K562 (cell line): ENCODE measurements at regions not wholly inside any gene's neighbourhood (a gene's known extent, or its start where the extent isn't known, plus 50 kb on each side); places are given as distances from the start of the nearest gene placed in this dataset.

Experiments
- ATAC-seq: fragments of 200-7000 bp; cut with Tn5 transposase; 3 replicates; pipeline ENCODE4 v1.9.1; 2020; ENCODE audit warnings: moderate library complexity
- BruUV-seq: library from RNA; stranded (reverse); fragments of 400-500 nt; replicated peaks from 2 replicates; lab custom pipeline; 2021; lab: Mats Ljungman, UMichigan
- CTCF ChIA-PET: fragments of 300-600 bp; formaldehyde crosslinking; extraction: SDS; loops from one replicate; lab custom pipeline; 2021; ENCODE audit warnings: low intra/inter-chr PET ratio; lab: Yijun Ruan, JAX
- POLR2A ChIA-PET: fragments of 300-600, 350-650 bp; sonication (Branson Sonifier 250); formaldehyde crosslinking; extraction: SDS; loops from one replicate; lab custom pipeline; 2021; ENCODE audit warnings: antibody characterized with exemption, inconsistent platforms; lab: Yijun Ruan, JAX
- DNase-seq, 4 experiments: peaks; one replicate each; pipeline versions ENCODE4 v3.0.0 to v3.0.0-alpha.2; 2011 to 2018; ENCODE audit warnings: low spot score in 3 of 4, mixed read lengths in 3 of 4; ENCODE audit errors: extremely low read depth in 1 of 4
- FAIRE-seq: peaks from 2 replicates; lab custom pipeline; 2011; peaks lifted over from hg19 to GRCh38; lab: Jason Lieb, UNC
- H2AFZ ChIP-seq: 2 replicates; pipeline ENCODE4 v1.6.0; 2011; ENCODE audit warnings: low read depth, low read length, control low read depth, inconsistent platforms
- H3K27ac ChIP-seq: fragments of 200-600 bp; 3 replicates; pipeline ENCODE4 v1.8.0; 2011; ENCODE audit warnings: low read depth, mild to moderate bottlenecking, control low read depth, inconsistent platforms, low read length, moderate library complexity, mixed read lengths; ENCODE audit errors: extremely low read depth
- H3K27me3 ChIP-seq, 2 experiments: fragments of 300-600 bp in 1 of 2; 2 replicates in 1 of 2; 3 replicates in 1 of 2; pipeline versions ENCODE4 v1.6.0 to v1.8.0; 2011; ENCODE audit warnings: inconsistent platforms in 2 of 2, low read length in 2 of 2, mild to moderate bottlenecking in 1 of 2, mixed read lengths in 1 of 2, moderate library complexity in 1 of 2; ENCODE audit not compliant: control insufficient read depth in 2 of 2, insufficient read depth in 2 of 2
- H3K36me3 ChIP-seq: fragments of 300-600 bp; 3 replicates; pipeline ENCODE4 v1.8.0; 2011; ENCODE audit warnings: mild to moderate bottlenecking, low read length, inconsistent platforms; ENCODE audit not compliant: control insufficient read depth, insufficient read depth
- H3K4me1 ChIP-seq, 2 experiments: fragments of 200-600 bp in 1 of 2; replicated peaks in 1 of 2; 2 replicates in 1 of 2; 3 replicates in 1 of 2; pipeline versions ENCODE4 v1.5.1 to v1.8.0; 2011; ENCODE audit warnings: inconsistent platforms in 2 of 2, low read length in 2 of 2, mild to moderate bottlenecking in 1 of 2, mixed read lengths in 1 of 2, moderate library complexity in 1 of 2; ENCODE audit not compliant: control insufficient read depth in 2 of 2, insufficient read depth in 2 of 2
- H3K4me2 ChIP-seq: 2 replicates; pipeline ENCODE4 v1.6.1; 2011; ENCODE audit warnings: low read length, control low read depth, inconsistent platforms, mixed read lengths; ENCODE audit not compliant: insufficient read depth
- H3K4me3 ChIP-seq: fragments of 200-600 bp; sonication (generic), shearing (Covaris generic); 2 replicates; pipeline ENCODE4 v1.5.1; 2016; ENCODE audit warnings: control low read depth, inconsistent platforms
- H3K79me2 ChIP-seq: fragments of 200-600 bp; 3 replicates; pipeline ENCODE4 v1.8.0; 2011; ENCODE audit warnings: low read length, inconsistent platforms; ENCODE audit not compliant: control insufficient read depth, insufficient read depth
- H3K9ac ChIP-seq, 2 experiments: 2 replicates each; pipeline versions ENCODE4 v1.6.0 to v1.6.1; 2011; ENCODE audit warnings: low read depth in 2 of 2, low read length in 2 of 2, control low read depth in 1 of 2, inconsistent platforms in 1 of 2, mild to moderate bottlenecking in 1 of 2, mixed read lengths in 1 of 2; ENCODE audit not compliant: insufficient read depth in 1 of 2
- H3K9me1 ChIP-seq: one replicate; pipeline ENCODE4 v1.6.0; 2011; ENCODE audit warnings: inconsistent platforms, mild to moderate bottlenecking, low read length, moderate library complexity; ENCODE audit not compliant: control insufficient read depth, insufficient read depth
- H3K9me3 ChIP-seq: replicated peaks from 2 replicates; pipeline ENCODE4 v1.5.1; 2011; ENCODE audit warnings: low read depth, low read length, inconsistent platforms; ENCODE audit not compliant: control insufficient read depth, insufficient read depth
- H4K20me1 ChIP-seq: replicated peaks from 2 replicates; pipeline ENCODE4 v1.6.1; 2011; ENCODE audit warnings: low read length, inconsistent platforms, mixed read lengths; ENCODE audit not compliant: control insufficient read depth, insufficient read depth
- C11orf30 ChIP-seq: fragments of 450-650 bp; IDR thresholded peaks from 2 replicates; pipeline ENCODE4 v1.6.1; 2016; ENCODE audit warnings: low read depth, mild to moderate bottlenecking
- E2F3 ChIP-seq: fragments of 250-450 bp; sonication (Bioruptor Pico); IDR thresholded peaks from 2 replicates; pipeline ENCODE4 v1.4.0; 2020; ENCODE audit warnings: mild to moderate bottlenecking
- KLF6 ChIP-seq: fragments of 250-450 bp; sonication (Bioruptor Pico); IDR thresholded peaks from 2 replicates; pipeline ENCODE4 v1.4.0; 2020; ENCODE audit warnings: mild to moderate bottlenecking, moderate library complexity, borderline replicate concordance
- LCOR ChIP-seq: sonication (generic); formaldehyde crosslinking; IDR thresholded peaks from 2 replicates; pipeline ENCODE4 v1.8.0; 2022; ENCODE audit warnings: mild to moderate bottlenecking, missing genetic modification reagents
- PCBP2 ChIP-seq: fragments of 200-400 bp; formaldehyde crosslinking; IDR thresholded peaks from 2 replicates; pipeline ENCODE4 v1.6.1; 2018; ENCODE audit warnings: low read length, low read depth, mild to moderate bottlenecking, moderate library complexity; ENCODE audit not compliant: poor library complexity, severe bottlenecking
- SIN3B ChIP-seq: fragments of 450-650 bp; IDR thresholded peaks from 2 replicates; pipeline ENCODE4 v1.6.1; 2017; ENCODE audit warnings: low read depth, mild to moderate bottlenecking, moderate library complexity
- ZNF445 ChIP-seq: fragments of 250-450 bp; sonication (Bioruptor Pico); IDR thresholded peaks from 2 replicates; pipeline ENCODE4 v1.4.0; 2020; ENCODE audit warnings: low read depth, mild to moderate bottlenecking, moderate library complexity
- ZNF764 ChIP-seq: fragments of 250-450 bp; sonication (Bioruptor Pico); IDR thresholded peaks from 2 replicates; pipeline ENCODE4 v1.4.0; 2020; ENCODE audit warnings: low read depth, mild to moderate bottlenecking, moderate library complexity
- ZNF830 ChIP-seq: fragments of 250-450 bp; sonication (Bioruptor Pico); IDR thresholded peaks from 2 replicates; pipeline ENCODE4 v1.5.0; 2021; ENCODE audit warnings: mild to moderate bottlenecking
- whole genome bisulfite sequencing: fragments of 100-300 bp; shearing (Covaris generic); methylation state at CpG from one replicate; pipeline ENCODE4 v1.1.6; 2016; ENCODE audit warnings: low coverage, mixed read lengths; ENCODE audit not compliant: insufficient coverage; ENCODE audit errors: missing lambda C conversion rate; 5-methylcytosine and 5-hydroxymethylcytosine counted together
- in situ Hi-C: fragments of 300-500 bp; cut with MboI; formaldehyde crosslinking; loops from 4 replicates; pipeline ENCODE4 v1.15.0; 2018; ENCODE audit warnings: inconsistent platforms, mixed read lengths
- intact Hi-C: fragments of 100-400 bp; cut with micrococcal nuclease; formaldehyde crosslinking; loops from 2 replicates; pipeline ENCODE4 v1.14.2; 2022

DNA sequence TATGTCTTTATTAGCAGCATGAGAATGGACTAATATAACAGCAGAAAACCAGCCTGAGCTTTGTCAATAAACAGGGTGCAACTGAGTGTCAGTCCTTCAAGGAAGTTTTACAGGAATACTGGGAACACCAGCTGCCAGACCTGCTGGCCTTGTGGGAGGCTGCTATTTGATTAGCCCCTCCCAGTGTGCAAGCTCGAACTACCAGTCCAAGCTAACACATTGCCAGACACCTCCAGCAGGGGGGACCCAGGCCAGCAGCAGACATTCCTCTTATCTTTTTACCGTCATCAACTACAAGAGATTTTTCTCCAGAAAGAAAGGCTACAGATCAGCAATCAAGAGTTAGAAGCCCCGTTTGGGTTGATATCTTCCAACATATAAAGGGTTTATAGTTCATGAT is 942.8 kb upstream of the TENM4 start:
- Histone ChIP-seq H3K9me3 (no peaks in the 10 kb centered on the region), H3K27me3 (no peaks in the 10 kb centered on the region), H3K4me2 (no peak overlapping the region), H3K9ac (no peak overlapping the region), H3K27ac (no peak overlapping the region), H3K36me3 (no peaks in the 10 kb centered on the region), H4K20me1 (no peaks in the 10 kb centered on the region), H3K9me1 (no peaks in the 10 kb centered on the region), H2AFZ (no peak overlapping the region), H3K79me2 (no peaks in the 10 kb centered on the region), H3K4me1 (no peaks in the 10 kb centered on the region), H3K4me3 (no peak overlapping the region)
- in situ Hi-C loops, result no loop called here
- no peak for ATAC-seq
- intact Hi-C loops, result no loop called here
- FAIRE-seq, result no peak
- POLR2A ChIA-PET, result no interaction called here
- WGBS, result 0% methylated on average over 3 of the region's 3 CpGs
- TF ChIP-seq E2F3 (no peak), LCOR (CRISPR knock-in tag) (no peak), PCBP2 (no peak), C11orf30 (no peak), ZNF445 (CRISPR knock-in tag) (no peak), KLF6 (CRISPR knock-in tag) (no peak), SIN3B (no peak), ZNF764 (CRISPR knock-in tag) (no peak), ZNF830 (no peak)
- no peak for DNase-seq
- BruUV-seq, result no TSS peak
- CTCF ChIA-PET, result no interaction called here
